Thoracic aorta (tissue), 2 donors: ENCODE measurements at regions not wholly inside any gene's neighbourhood (a gene's known extent, or its start where the extent isn't known, plus 50 kb on each side); places are given as distances from the start of the nearest gene placed in this dataset.
A peak's percentile ranks its signal among the peaks of the same experiment; 100 is the strongest.

ENCODE experiments used
- ATAC-seq: fragments of 150-250 bp; one replicate; pipeline ENCODE4 v1.8.0; 2017; ENCODE audit warnings: low read depth; ENCODE audit not compliant: insufficient number of reproducible peaks, low FRiP score
- DNase-seq: peaks from one replicate; pipeline ENCODE4 v3.0.0-alpha.2; 2020; ENCODE audit warnings: low spot score
- H3K27ac ChIP-seq, 2 donors: fragments of 200-600 bp; sonication (generic); 1 replicate in 1 of 2; 2 replicates in 1 of 2; pipeline ENCODE4 v1.5.1; 2016; ENCODE audit warnings: mild to moderate bottlenecking in 2 of 2, moderate library complexity in 2 of 2
- H3K27me3 ChIP-seq: fragments of 200-600 bp; sonication (generic); replicated peaks from 2 replicates; pipeline ENCODE4 v1.6.0; 2016; ENCODE audit warnings: mild to moderate bottlenecking; ENCODE audit not compliant: insufficient read depth
- H3K36me3 ChIP-seq: fragments of 200-600 bp; sonication (generic); one replicate; pipeline ENCODE4 v1.5.1; 2016
- H3K4me1 ChIP-seq, 2 donors: fragments of 200-600 bp; sonication (generic); 1 replicate in 1 of 2; 2 replicates in 1 of 2; pipeline versions ENCODE4 v1.5.1 to v1.6.0; 2016; ENCODE audit warnings: low read depth in 2 of 2, mild to moderate bottlenecking in 1 of 2; ENCODE audit not compliant: control insufficient read depth in 1 of 2
- H3K4me3 ChIP-seq: fragments of 200-600 bp; sonication (generic); 2 replicates; pipeline ENCODE4 v1.5.1; 2016; ENCODE audit warnings: mild to moderate bottlenecking
- H3K9me3 ChIP-seq: fragments of 200-600 bp; sonication (generic); 2 replicates; pipeline ENCODE4 v1.5.1; 2016
- CTCF ChIP-seq: fragments of 200-600 bp; sonication (generic); IDR thresholded peaks from one replicate; pipeline ENCODE4 v1.5.1; 2019; ENCODE audit warnings: antibody characterized with exemption

- Histone ChIP-seq H3K27me3 (no peaks in the 10 kb centered on the region), H3K4me3 (no peak overlapping the region), H3K4me1 (peaks cover 0 to 5% of the 10 kb centered on the region in 2 donors), H3K27ac (peak overlapping the region in 1 of 2 donors; percentile 35), H3K9me3 (no peaks in the 10 kb centered on the region), H3K36me3 (no peaks in the 10 kb centered on the region)
- no peak for DNase-seq
- ATAC-seq = no peak
- no peak for TF ChIP-seq CTCF
These were observed 102.9 kb upstream of the ZFHX3 start for GRCh38 chr16:73150786-73151185.

- H3K4me1 ChIP-seq = no peaks in the 10 kb centered on the region
These were observed 101.4 kb upstream of the ZFHX3 start for GRCh38 chr16:73149334-73149733.

DNA sequence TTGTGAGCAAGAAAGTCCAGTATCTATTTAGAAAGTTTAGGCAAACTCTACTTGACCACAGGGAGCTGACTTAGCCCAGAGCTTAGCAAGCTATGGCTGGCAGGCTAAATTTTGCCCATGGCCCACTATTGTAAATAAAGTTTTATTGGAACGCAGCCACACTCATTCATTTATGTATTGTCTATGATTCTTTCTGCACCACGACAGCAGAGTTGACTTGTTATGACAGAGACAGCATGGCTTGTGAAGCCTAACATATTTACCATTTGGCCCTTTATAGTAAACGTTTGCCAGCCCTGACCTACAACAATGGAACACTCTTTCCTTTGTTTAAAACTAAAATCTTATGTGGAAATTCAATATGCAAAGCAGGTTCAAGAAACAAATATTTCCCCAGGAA lies 100.0 kb upstream of the ZFHX3 start:
- H3K36me3 ChIP-seq = no peaks in the 10 kb centered on the region
- no peaks in the 10 kb centered on the region for H3K27me3 ChIP-seq
- no peak for TF ChIP-seq CTCF
- H3K27ac ChIP-seq = no peak overlapping the region
- no peak for ATAC-seq
- DNase-seq = no peak
- peaks cover 0 to 4% of the 10 kb centered on the region in 2 donors for H3K4me1 ChIP-seq
- H3K4me3 ChIP-seq = no peak overlapping the region
- no peaks in the 10 kb centered on the region for H3K9me3 ChIP-seq

More at GRCh38 chr16:73149334-73149733, 101.4 kb upstream of the ZFHX3 start:
- Histone ChIP-seq H3K4me3 (no peak overlapping the region), H3K36me3 (no peaks in the 10 kb centered on the region), H3K27ac (no peak overlapping the region), H3K27me3 (no peaks in the 10 kb centered on the region), H3K9me3 (no peaks in the 10 kb centered on the region)
- DNase-seq (no peak), ATAC-seq (no peak)
- no peak for TF ChIP-seq CTCF

DNA sequence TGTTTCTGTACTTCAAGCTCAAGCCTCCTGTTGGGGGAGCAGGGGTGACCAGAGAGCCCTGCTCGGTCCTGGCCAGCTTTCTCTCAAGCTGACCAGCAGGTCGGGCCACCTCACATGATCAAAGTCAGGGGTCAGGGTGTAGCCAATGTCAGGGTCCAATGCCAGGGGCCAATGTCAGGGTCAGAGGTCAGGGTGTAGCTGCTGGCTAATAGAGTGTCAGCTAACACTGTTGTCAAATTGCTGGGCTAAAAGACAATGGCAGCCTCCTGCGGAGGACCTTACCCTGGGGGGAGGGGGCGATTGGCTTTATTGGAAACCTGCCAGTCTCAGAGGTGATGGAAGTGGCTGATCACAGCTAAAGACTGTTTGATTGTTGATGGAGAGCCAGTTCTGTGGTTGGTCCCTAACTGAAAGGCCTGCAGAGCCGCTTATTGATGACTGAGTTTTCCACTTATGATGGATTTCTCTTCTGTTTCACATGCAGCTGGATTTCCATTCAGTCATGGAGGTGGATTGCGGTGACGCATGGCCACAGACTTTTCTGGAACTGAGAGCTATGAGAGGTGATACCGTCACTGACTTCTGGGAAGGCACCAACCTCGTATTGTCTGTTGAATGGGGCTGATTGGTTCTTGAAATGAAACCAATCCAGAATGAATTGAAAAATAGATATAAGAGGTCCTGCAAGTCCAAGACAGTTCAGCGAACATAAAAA lies 97.4 kb upstream of the ZFHX3 start:
- TF ChIP-seq CTCF = no peak
- no peak for DNase-seq
- no peak for ATAC-seq
- Histone ChIP-seq H3K36me3 (no peaks in the 10 kb centered on the region), H3K27ac (peak overlapping the region in 1 of 2 donors; percentile 71), H3K4me3 (no peak overlapping the region), H3K4me1 (peaks cover 0 to 13% of the 10 kb centered on the region in 2 donors), H3K27me3 (no peaks in the 10 kb centered on the region), H3K9me3 (no peaks in the 10 kb centered on the region)

GRCh38 chr16:73143576-73144422 lies 95.9 kb upstream of the ZFHX3 start:
- no peaks in the 10 kb centered on the region for H3K9me3 ChIP-seq
- peaks cover 0 to 13% of the 10 kb centered on the region in 2 donors for H3K4me1 ChIP-seq
- peak overlapping the region; percentile 71 to 73 for H3K27ac ChIP-seq
- TF ChIP-seq CTCF = no peak
- DNase-seq (no peak), ATAC-seq (no peak)
- H3K4me3 ChIP-seq = peak overlapping the region; percentile 68
- no peaks in the 10 kb centered on the region for H3K27me3 ChIP-seq
- no peaks in the 10 kb centered on the region for H3K36me3 ChIP-seq
